Neural cell (in vitro differentiated cells): ENCODE measurements at regions not wholly inside any gene's neighbourhood (a gene's known extent, or its start where the extent isn't known, plus 50 kb on each side); places are given as distances from the start of the nearest gene placed in this dataset.

Experiments used
- H2AFZ ChIP-seq: fragments of 200-600, 300-800 bp; sonication (generic), shearing (Covaris generic); 2 replicates; pipeline ENCODE4 v1.6.0; 2014; ENCODE audit warnings: low read depth, mild to moderate bottlenecking, antibody characterized with exemption, low read length, moderate library complexity
- H3F3A ChIP-seq: fragments of 200-600 bp; shearing (Covaris generic); 2 replicates; pipeline ENCODE4 v1.6.1; 2016; ENCODE audit warnings: mild to moderate bottlenecking, moderate library complexity, mixed read lengths, antibody characterized with exemption, low read length; ENCODE audit not compliant: insufficient read depth, poor library complexity, severe bottlenecking
- H3K27ac ChIP-seq: fragments of 200-600, 300-800 bp; sonication (generic), shearing (Covaris generic); 2 replicates; pipeline ENCODE4 v1.5.1; 2014; ENCODE audit warnings: mild to moderate bottlenecking, low read length, moderate library complexity
- H3K27me3 ChIP-seq: fragments of 300-800, 200-600 bp; sonication (generic), shearing (Covaris generic); 2 replicates; pipeline ENCODE4 v1.6.0; 2014; ENCODE audit warnings: mild to moderate bottlenecking, low read depth, low read length, moderate library complexity; ENCODE audit not compliant: insufficient read depth
- H3K36me3 ChIP-seq: fragments of 300-800, 200-600 bp; sonication (generic), shearing (Covaris generic); 2 replicates; pipeline ENCODE4 v1.5.1; 2014; ENCODE audit warnings: mild to moderate bottlenecking, antibody characterized with exemption, low read length, moderate library complexity; ENCODE audit not compliant: insufficient read depth
- H3K4me2 ChIP-seq: fragments of 300-800, 200-600 bp; sonication (generic), shearing (Covaris generic); 2 replicates; pipeline ENCODE4 v1.6.0; 2014; ENCODE audit warnings: mild to moderate bottlenecking, low read length
- H3K4me3 ChIP-seq: fragments of 300-800, 200-600 bp; sonication (generic), shearing (Covaris generic); 2 replicates; pipeline ENCODE4 v1.5.1; 2014; ENCODE audit warnings: mild to moderate bottlenecking, low read length, moderate library complexity
- H3K79me2 ChIP-seq: fragments of 200-600 bp; shearing (Covaris generic); replicated peaks from 2 replicates; pipeline ENCODE4 v1.6.0; 2014; ENCODE audit warnings: mild to moderate bottlenecking, low read length, moderate library complexity; ENCODE audit not compliant: insufficient read depth
- H3K9ac ChIP-seq: fragments of 300-800, 200-600 bp; sonication (generic), shearing (Covaris generic); 2 replicates; pipeline ENCODE4 v1.6.1; 2016; ENCODE audit warnings: mild to moderate bottlenecking, low read length, mixed read lengths
- H3K9me2 ChIP-seq: fragments of 200-600 bp; shearing (Covaris generic); 2 replicates; pipeline ENCODE4 v1.6.1; 2016; ENCODE audit warnings: mild to moderate bottlenecking, low read length, mixed read lengths; ENCODE audit not compliant: insufficient read depth
- H3K9me3 ChIP-seq: fragments of 200-600, 300-800 bp; sonication (generic), shearing (Covaris generic); 2 replicates; pipeline ENCODE4 v1.6.1; 2016; ENCODE audit warnings: mild to moderate bottlenecking, mixed run types, low read length, moderate library complexity, mixed read lengths
- H4K20me1 ChIP-seq: fragments of 200-600 bp; shearing (Covaris generic); 2 replicates; pipeline ENCODE4 v1.6.1; 2016; ENCODE audit warnings: mild to moderate bottlenecking, mixed run types; ENCODE audit not compliant: insufficient read depth
- EP300 ChIP-seq: fragments of 450-650 bp; conservative IDR thresholded peaks from 2 replicates; pipeline ENCODE4 v1.6.1; 2014; ENCODE audit warnings: antibody characterized with exemption, mild to moderate bottlenecking, moderate library complexity; ENCODE audit not compliant: poor library complexity, severe bottlenecking
- EZH2 ChIP-seq: fragments of 200-600, 300-800 bp; shearing (Covaris generic), sonication (generic); IDR thresholded peaks from 2 replicates; pipeline ENCODE4 v1.6.1; 2014; ENCODE audit warnings: antibody characterized with exemption, low read length, borderline replicate concordance, mild to moderate bottlenecking; ENCODE audit not compliant: insufficient read depth, poor library complexity, severe bottlenecking
- MXI1 ChIP-seq: fragments of 450-650 bp; conservative IDR thresholded peaks from 2 replicates; pipeline ENCODE4 v1.6.1; 2014; ENCODE audit warnings: antibody characterized with exemption, mild to moderate bottlenecking; ENCODE audit not compliant: poor library complexity, severe bottlenecking
- POLR2AphosphoS5 ChIP-seq: IDR thresholded peaks from 2 replicates; pipeline ENCODE4 v1.6.1; 2012
- RAD21 ChIP-seq: fragments of 450-650 bp; conservative IDR thresholded peaks from 2 replicates; pipeline ENCODE4 v1.6.1; 2014; ENCODE audit warnings: antibody characterized with exemption, mild to moderate bottlenecking, moderate library complexity
- SMC3 ChIP-seq: fragments of 450-650 bp; conservative IDR thresholded peaks from 2 replicates; pipeline ENCODE4 v1.6.1; 2014; ENCODE audit warnings: antibody characterized with exemption, mild to moderate bottlenecking, moderate library complexity; ENCODE audit not compliant: poor library complexity
- TAF1 ChIP-seq: IDR thresholded peaks from 2 replicates; pipeline ENCODE4 v1.6.1; 2012; ENCODE audit warnings: low read depth
- TF ChIP-seq, protein P1 (sequence below): IDR thresholded peaks from 2 replicates; pipeline ENCODE4 v1.6.1; 2012; ENCODE audit warnings: borderline replicate concordance
- TF ChIP-seq, protein P2 (sequence below): fragments of 450-650 bp; IDR thresholded peaks from 2 replicates; pipeline ENCODE4 v1.5.1; 2014; ENCODE audit warnings: antibody characterized with exemption, mild to moderate bottlenecking, moderate library complexity; ENCODE audit not compliant: poor library complexity, severe bottlenecking

DNA sequence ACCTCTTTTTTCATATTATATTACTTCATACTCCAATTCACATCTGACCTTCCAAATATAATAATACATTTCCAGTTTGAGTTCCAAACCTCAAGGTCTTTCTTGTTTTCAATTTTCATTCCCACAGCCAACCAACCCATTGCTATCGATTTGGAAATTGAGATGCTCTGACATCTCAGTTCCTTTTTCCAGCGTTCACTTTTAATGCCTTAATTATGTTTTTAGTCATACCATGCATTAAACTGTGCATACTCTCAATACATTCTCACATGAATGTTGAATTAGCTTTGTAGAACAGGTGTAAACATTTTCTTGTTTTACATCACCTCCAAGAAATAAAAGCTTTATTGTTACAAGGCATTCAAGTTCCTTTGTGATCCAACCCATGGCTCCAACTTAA is 294.2 kb upstream of the ANO3 start:
- Histone ChIP-seq H3K9ac (no peak overlapping the region), H4K20me1 (no peaks in the 10 kb centered on the region), H3K4me3 (no peak overlapping the region), H3K9me2 (no peaks in the 10 kb centered on the region), H3K27me3 (no peaks in the 10 kb centered on the region), H3K4me2 (no peak overlapping the region), H3K9me3 (no peaks in the 10 kb centered on the region), H3F3A (no peaks in the 10 kb centered on the region), H3K27ac (peak overlapping the region; percentile 5), H3K79me2 (no peaks in the 10 kb centered on the region), H3K36me3 (no peaks in the 10 kb centered on the region), H2AFZ (no peak overlapping the region)
- TF ChIP-seq, protein P1, sequence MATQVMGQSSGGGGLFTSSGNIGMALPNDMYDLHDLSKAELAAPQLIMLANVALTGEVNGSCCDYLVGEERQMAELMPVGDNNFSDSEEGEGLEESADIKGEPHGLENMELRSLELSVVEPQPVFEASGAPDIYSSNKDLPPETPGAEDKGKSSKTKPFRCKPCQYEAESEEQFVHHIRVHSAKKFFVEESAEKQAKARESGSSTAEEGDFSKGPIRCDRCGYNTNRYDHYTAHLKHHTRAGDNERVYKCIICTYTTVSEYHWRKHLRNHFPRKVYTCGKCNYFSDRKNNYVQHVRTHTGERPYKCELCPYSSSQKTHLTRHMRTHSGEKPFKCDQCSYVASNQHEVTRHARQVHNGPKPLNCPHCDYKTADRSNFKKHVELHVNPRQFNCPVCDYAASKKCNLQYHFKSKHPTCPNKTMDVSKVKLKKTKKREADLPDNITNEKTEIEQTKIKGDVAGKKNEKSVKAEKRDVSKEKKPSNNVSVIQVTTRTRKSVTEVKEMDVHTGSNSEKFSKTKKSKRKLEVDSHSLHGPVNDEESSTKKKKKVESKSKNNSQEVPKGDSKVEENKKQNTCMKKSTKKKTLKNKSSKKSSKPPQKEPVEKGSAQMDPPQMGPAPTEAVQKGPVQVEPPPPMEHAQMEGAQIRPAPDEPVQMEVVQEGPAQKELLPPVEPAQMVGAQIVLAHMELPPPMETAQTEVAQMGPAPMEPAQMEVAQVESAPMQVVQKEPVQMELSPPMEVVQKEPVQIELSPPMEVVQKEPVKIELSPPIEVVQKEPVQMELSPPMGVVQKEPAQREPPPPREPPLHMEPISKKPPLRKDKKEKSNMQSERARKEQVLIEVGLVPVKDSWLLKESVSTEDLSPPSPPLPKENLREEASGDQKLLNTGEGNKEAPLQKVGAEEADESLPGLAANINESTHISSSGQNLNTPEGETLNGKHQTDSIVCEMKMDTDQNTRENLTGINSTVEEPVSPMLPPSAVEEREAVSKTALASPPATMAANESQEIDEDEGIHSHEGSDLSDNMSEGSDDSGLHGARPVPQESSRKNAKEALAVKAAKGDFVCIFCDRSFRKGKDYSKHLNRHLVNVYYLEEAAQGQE, result no peak
- TF ChIP-seq, protein P2, sequence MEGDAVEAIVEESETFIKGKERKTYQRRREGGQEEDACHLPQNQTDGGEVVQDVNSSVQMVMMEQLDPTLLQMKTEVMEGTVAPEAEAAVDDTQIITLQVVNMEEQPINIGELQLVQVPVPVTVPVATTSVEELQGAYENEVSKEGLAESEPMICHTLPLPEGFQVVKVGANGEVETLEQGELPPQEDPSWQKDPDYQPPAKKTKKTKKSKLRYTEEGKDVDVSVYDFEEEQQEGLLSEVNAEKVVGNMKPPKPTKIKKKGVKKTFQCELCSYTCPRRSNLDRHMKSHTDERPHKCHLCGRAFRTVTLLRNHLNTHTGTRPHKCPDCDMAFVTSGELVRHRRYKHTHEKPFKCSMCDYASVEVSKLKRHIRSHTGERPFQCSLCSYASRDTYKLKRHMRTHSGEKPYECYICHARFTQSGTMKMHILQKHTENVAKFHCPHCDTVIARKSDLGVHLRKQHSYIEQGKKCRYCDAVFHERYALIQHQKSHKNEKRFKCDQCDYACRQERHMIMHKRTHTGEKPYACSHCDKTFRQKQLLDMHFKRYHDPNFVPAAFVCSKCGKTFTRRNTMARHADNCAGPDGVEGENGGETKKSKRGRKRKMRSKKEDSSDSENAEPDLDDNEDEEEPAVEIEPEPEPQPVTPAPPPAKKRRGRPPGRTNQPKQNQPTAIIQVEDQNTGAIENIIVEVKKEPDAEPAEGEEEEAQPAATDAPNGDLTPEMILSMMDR, result no peak
- TF ChIP-seq EZH2 (no peak), POLR2AphosphoS5 (no peak), EP300 (no peak), SMC3 (no peak), RAD21 (no peak), MXI1 (no peak), TAF1 (no peak)

DNA sequence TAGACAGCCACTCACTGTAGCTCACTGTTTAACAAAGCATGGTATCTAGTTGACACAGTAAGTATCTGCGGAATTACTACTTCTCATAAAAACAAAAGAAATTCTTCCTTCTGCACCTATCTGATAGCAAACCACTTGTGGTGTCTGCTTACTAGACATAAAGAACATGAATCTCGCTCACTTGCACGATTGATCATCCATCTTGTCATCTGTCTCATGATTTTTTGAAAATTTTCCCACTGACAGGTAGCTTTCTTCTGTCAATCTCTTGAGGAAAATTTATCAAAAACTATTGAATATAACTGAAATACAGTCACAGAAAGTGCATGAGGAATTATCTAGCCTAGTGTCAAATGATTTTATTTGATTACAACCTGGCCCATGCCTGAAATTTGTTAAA is 291.6 kb upstream of the ANO3 start:
- H3K4me3 ChIP-seq, result no peak overlapping the region
- H2AFZ ChIP-seq, result no peak overlapping the region
- H3F3A ChIP-seq, result no peaks in the 10 kb centered on the region
- TF ChIP-seq EP300 (peak; percentile 95), POLR2AphosphoS5 (peak; percentile 71), EZH2 (no peak)
- no peaks in the 10 kb centered on the region for H3K9me2 ChIP-seq
- no peak overlapping the region for H3K4me2 ChIP-seq
- H3K9me3 ChIP-seq, result no peaks in the 10 kb centered on the region
- H3K27me3 ChIP-seq, result no peaks in the 10 kb centered on the region
- no peak overlapping the region for H3K9ac ChIP-seq
- H3K27ac ChIP-seq, result peak overlapping the region; percentile 66
- no peaks in the 10 kb centered on the region for H3K79me2 ChIP-seq
- H3K36me3 ChIP-seq, result no peaks in the 10 kb centered on the region
- no peaks in the 10 kb centered on the region for H4K20me1 ChIP-seq

DNA sequence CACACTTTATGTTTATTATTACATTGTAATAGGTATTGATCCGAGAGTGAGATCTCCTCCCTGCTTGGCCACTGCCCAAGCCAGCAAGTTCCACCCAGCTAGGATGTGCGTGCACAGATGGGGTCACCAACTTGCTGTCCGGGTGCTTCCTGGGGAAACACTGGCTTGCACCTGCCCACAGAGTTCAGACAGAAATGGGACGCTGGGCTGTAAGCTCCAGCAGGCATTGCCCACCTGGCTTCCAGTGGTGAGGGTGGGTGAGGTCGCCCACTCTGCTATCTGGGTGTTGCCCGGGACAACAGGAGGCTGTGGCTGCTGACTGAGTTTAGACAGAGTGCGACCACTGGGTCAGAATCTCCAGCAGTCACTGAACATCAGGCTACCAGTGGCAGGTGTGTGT is 289.8 kb upstream of the ANO3 start:
- Histone ChIP-seq H3K36me3 (no peaks in the 10 kb centered on the region), H2AFZ (no peak overlapping the region)
- TF ChIP-seq MXI1, result no peak
- TF ChIP-seq, protein P1, result no peak
- no peak for TF ChIP-seq SMC3
- TF ChIP-seq RAD21, result no peak
- no peak for TF ChIP-seq TAF1

More for the DNA sequence above, 289.8 kb upstream of the ANO3 start:
- Histone ChIP-seq H3K9ac (no peak overlapping the region), H3K4me3 (no peak overlapping the region), H3K27ac (no peak overlapping the region), H3K9me2 (no peaks in the 10 kb centered on the region), H3K79me2 (no peaks in the 10 kb centered on the region), H3K27me3 (no peaks in the 10 kb centered on the region), H3F3A (no peaks in the 10 kb centered on the region), H3K4me2 (no peak overlapping the region), H4K20me1 (no peaks in the 10 kb centered on the region), H3K9me3 (no peaks in the 10 kb centered on the region)
